Smooth muscle cell (in vitro differentiated cells): ENCODE measurements at regions not wholly inside any gene's neighbourhood (a gene's known extent, or its start where the extent isn't known, plus 50 kb on each side); places are given as distances from the start of the nearest gene placed in this dataset.

Experiments
- DNase-seq: peaks from one replicate; lab custom pipeline; 2025; ENCODE audit not compliant: unreplicated experiment; lab: John Stamatoyannopoulos, UW
- H2AFZ ChIP-seq: fragments of 200-600 bp; sonication (generic); 2 replicates; pipeline ENCODE4 v1.6.0; 2016; ENCODE audit warnings: antibody characterized with exemption, low read depth, mild to moderate bottlenecking
- H3F3A ChIP-seq: fragments of 200-600 bp; sonication (generic); 2 replicates; pipeline ENCODE4 v1.6.0; 2017; ENCODE audit warnings: antibody characterized with exemption, low read depth
- H3K27ac ChIP-seq: fragments of 200-600 bp; sonication (generic); 2 replicates; pipeline ENCODE4 v1.5.1; 2016; ENCODE audit warnings: low read depth, mild to moderate bottlenecking
- H3K27me3 ChIP-seq: fragments of 200-600 bp; sonication (generic); 2 replicates; pipeline ENCODE4 v1.6.1; 2016; ENCODE audit warnings: low read depth, mild to moderate bottlenecking
- H3K36me3 ChIP-seq: fragments of 200-600 bp; sonication (generic); 2 replicates; pipeline ENCODE4 v1.5.1; 2016; ENCODE audit warnings: low read depth
- H3K4me1 ChIP-seq: fragments of 200-600 bp; sonication (generic); 2 replicates; pipeline ENCODE4 v1.5.1; 2016; ENCODE audit warnings: low read depth
- H3K4me2 ChIP-seq: fragments of 200-600 bp; sonication (generic); 2 replicates; pipeline ENCODE4 v1.6.0; 2016; ENCODE audit warnings: mild to moderate bottlenecking
- H3K4me3 ChIP-seq: fragments of 200-600 bp; sonication (generic); 2 replicates; pipeline ENCODE4 v1.5.1; 2016; ENCODE audit warnings: mild to moderate bottlenecking
- H3K79me2 ChIP-seq: fragments of 200-600 bp; sonication (generic); 2 replicates; pipeline ENCODE4 v1.6.0; 2016; ENCODE audit warnings: low read depth, mild to moderate bottlenecking
- H3K9ac ChIP-seq: fragments of 200-600 bp; sonication (generic); 2 replicates; pipeline ENCODE4 v1.6.0; 2016; ENCODE audit warnings: low read depth
- H3K9me3 ChIP-seq: fragments of 200-600 bp; sonication (generic); replicated peaks from 2 replicates; pipeline ENCODE4 v1.5.1; 2016; ENCODE audit warnings: low read depth
- H4K20me1 ChIP-seq: fragments of 200-600 bp; sonication (generic); 2 replicates; pipeline ENCODE4 v1.6.0; 2016; ENCODE audit warnings: low read depth
- WGBS: methylation state at CpG from one replicate; pipeline ENCODE4 v1.1.7; 2016; ENCODE audit warnings: low lambda C conversion rate; 5-methylcytosine and 5-hydroxymethylcytosine counted together
- TF ChIP-seq, protein P1 (sequence below): fragments of 200-600 bp; sonication (generic); IDR thresholded peaks from 2 replicates; pipeline ENCODE4 v1.5.1; 2017; ENCODE audit warnings: borderline replicate concordance, mild to moderate bottlenecking, antibody characterized with exemption; ENCODE audit not compliant: insufficient read depth, poor library complexity, severe bottlenecking

GRCh38 chr2:226405465-226405864, 394.2 kb downstream of the IRS1 start:
- no peaks in the 10 kb centered on the region for H3K9me3 ChIP-seq

GRCh38 chr2:226403369-226403768, 396.3 kb downstream of the IRS1 start:
- no peaks in the 10 kb centered on the region for H3F3A ChIP-seq
- no peak overlapping the region for H3K9ac ChIP-seq
- WGBS: 85% methylated on average over 2 of the region's 2 CpGs
- TF ChIP-seq, protein P1, sequence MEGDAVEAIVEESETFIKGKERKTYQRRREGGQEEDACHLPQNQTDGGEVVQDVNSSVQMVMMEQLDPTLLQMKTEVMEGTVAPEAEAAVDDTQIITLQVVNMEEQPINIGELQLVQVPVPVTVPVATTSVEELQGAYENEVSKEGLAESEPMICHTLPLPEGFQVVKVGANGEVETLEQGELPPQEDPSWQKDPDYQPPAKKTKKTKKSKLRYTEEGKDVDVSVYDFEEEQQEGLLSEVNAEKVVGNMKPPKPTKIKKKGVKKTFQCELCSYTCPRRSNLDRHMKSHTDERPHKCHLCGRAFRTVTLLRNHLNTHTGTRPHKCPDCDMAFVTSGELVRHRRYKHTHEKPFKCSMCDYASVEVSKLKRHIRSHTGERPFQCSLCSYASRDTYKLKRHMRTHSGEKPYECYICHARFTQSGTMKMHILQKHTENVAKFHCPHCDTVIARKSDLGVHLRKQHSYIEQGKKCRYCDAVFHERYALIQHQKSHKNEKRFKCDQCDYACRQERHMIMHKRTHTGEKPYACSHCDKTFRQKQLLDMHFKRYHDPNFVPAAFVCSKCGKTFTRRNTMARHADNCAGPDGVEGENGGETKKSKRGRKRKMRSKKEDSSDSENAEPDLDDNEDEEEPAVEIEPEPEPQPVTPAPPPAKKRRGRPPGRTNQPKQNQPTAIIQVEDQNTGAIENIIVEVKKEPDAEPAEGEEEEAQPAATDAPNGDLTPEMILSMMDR: no peak
- no peak for DNase-seq
- no peak overlapping the region for H3K27ac ChIP-seq
- no peak overlapping the region for H3K4me2 ChIP-seq
- H3K4me1 ChIP-seq: no peaks in the 10 kb centered on the region
- no peaks in the 10 kb centered on the region for H3K36me3 ChIP-seq
- H2AFZ ChIP-seq: peak overlapping the region; percentile 45
- H4K20me1 ChIP-seq: no peaks in the 10 kb centered on the region
- no peaks in the 10 kb centered on the region for H3K79me2 ChIP-seq
- no peaks in the 10 kb centered on the region for H3K27me3 ChIP-seq
- H3K9me3 ChIP-seq: no peaks in the 10 kb centered on the region
- H3K4me3 ChIP-seq: no peak overlapping the region

More at GRCh38 chr2:226405465-226405864, 394.2 kb downstream of the IRS1 start:
- Histone ChIP-seq H3K4me2 (no peak overlapping the region), H2AFZ (no peak overlapping the region), H3K27ac (no peak overlapping the region), H4K20me1 (no peaks in the 10 kb centered on the region), H3K4me3 (no peak overlapping the region), H3K9ac (no peak overlapping the region), H3K79me2 (no peaks in the 10 kb centered on the region), H3K27me3 (no peaks in the 10 kb centered on the region), H3F3A (no peaks in the 10 kb centered on the region), H3K36me3 (no peaks in the 10 kb centered on the region), H3K4me1 (no peaks in the 10 kb centered on the region)
- WGBS: 35% methylated on average over 1 of the region's 1 CpG
- no peak for DNase-seq
- TF ChIP-seq, protein P1: no peak

DNA sequence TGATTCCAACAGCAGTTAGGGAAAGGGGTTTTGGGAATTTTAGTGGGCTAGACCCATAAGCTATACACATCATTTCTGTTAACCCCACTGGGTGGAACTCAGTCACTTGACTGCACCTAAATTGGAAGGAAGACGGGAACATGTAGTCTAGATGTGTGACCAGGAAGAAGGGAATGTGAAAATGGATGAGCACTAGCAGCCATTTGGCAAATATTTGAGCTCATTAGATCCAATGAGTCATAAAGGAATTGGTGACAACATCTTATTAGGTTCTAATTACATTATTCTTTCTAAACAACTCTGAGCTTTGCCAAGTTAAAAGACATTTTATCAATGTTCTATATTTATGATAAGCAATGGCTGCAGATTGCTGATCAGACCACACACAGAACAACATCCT, 400.6 kb downstream of the IRS1 start:
- Histone ChIP-seq H3F3A (no peaks in the 10 kb centered on the region), H3K27me3 (no peaks in the 10 kb centered on the region), H2AFZ (no peak overlapping the region), H3K4me1 (no peaks in the 10 kb centered on the region), H3K27ac (no peak overlapping the region), H3K36me3 (no peaks in the 10 kb centered on the region), H3K79me2 (no peaks in the 10 kb centered on the region), H4K20me1 (no peaks in the 10 kb centered on the region), H3K9ac (no peak overlapping the region), H3K4me3 (no peak overlapping the region), H3K9me3 (no peaks in the 10 kb centered on the region), H3K4me2 (no peak overlapping the region)
- DNase-seq: no peak
- 91% methylated on average over 1 of the region's 1 CpG for WGBS
- TF ChIP-seq, protein P1: no peak

DNA sequence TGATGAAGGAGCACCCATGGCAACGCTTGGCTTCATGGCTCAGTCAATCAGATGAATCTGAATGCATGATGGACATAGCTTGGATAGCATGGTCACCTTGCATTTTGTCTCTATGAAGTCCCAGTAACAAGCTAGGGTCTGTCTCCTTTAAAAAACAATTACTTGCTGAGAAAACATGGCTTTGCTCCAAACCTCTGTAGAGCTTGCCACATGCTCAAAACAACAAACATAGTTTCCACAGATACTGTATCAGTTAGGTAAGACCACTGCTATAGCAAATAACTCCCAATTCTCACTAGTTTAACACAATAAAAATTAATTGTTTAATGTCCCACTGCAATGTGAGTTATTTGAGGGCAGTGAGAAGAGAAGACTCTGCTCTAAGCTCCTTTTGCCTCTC, 401.0 kb downstream of the IRS1 start:
- DNase-seq: no peak
- H3K36me3 ChIP-seq: no peaks in the 10 kb centered on the region
- no peak overlapping the region for H3K9ac ChIP-seq
- WGBS: 94% methylated on average over 1 of the region's 1 CpG
- no peak overlapping the region for H3K4me3 ChIP-seq
- H3K79me2 ChIP-seq: no peaks in the 10 kb centered on the region
- H3K4me1 ChIP-seq: no peaks in the 10 kb centered on the region
- H4K20me1 ChIP-seq: no peaks in the 10 kb centered on the region
- H3F3A ChIP-seq: no peaks in the 10 kb centered on the region
- TF ChIP-seq, protein P1: no peak
- no peaks in the 10 kb centered on the region for H3K27me3 ChIP-seq
- no peaks in the 10 kb centered on the region for H3K9me3 ChIP-seq
- H3K4me2 ChIP-seq: no peak overlapping the region
- no peak overlapping the region for H3K27ac ChIP-seq
- H2AFZ ChIP-seq: no peak overlapping the region
